ENCODE measurements at regions not wholly inside any gene's neighbourhood (a gene's known extent, or its start where the extent isn't known, plus 50 kb on each side); places are given as distances from the start of the nearest gene placed in this dataset.

DNA sequence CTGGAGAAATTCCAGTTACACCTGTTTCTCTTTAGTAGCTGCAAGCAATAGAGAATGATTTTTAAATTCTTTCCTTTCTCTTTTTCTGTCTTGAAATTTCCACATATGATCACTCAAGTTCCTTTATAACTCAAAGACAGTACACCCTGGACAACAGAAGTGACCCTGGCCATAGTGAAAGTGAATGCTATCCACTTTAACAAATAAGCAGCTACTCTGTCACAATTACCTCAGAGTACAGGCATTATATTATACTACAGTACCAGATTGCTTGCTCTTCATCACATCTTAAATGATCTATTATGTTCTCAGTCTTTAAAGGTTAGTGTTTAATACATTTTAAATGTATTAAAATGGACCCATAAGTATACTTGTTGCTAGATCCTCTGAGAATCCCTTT lies 136.2 kb downstream of the KLF12 start:
- POLR2A ChIA-PET, result no interaction called here
- CTCF ChIA-PET, result interaction anchor here (1.3 kb wide), 1 partner anchor 11 kb away, joined by 3 read pairs; no protein-coding TSS in a partner anchor
- DNase-seq (ENCODE audit: low read depth, low spot score), result no peak
- no peak overlapping the region for H3K4me3 ChIP-seq (ENCODE audit: low read depth, low read length)
- TF ChIP-seq, protein P1, sequence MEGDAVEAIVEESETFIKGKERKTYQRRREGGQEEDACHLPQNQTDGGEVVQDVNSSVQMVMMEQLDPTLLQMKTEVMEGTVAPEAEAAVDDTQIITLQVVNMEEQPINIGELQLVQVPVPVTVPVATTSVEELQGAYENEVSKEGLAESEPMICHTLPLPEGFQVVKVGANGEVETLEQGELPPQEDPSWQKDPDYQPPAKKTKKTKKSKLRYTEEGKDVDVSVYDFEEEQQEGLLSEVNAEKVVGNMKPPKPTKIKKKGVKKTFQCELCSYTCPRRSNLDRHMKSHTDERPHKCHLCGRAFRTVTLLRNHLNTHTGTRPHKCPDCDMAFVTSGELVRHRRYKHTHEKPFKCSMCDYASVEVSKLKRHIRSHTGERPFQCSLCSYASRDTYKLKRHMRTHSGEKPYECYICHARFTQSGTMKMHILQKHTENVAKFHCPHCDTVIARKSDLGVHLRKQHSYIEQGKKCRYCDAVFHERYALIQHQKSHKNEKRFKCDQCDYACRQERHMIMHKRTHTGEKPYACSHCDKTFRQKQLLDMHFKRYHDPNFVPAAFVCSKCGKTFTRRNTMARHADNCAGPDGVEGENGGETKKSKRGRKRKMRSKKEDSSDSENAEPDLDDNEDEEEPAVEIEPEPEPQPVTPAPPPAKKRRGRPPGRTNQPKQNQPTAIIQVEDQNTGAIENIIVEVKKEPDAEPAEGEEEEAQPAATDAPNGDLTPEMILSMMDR (IDR thresholded peaks at IDR 0.05; ENCODE audit: insufficient read depth, low read length, missing control alignments), result no peak

DNA sequence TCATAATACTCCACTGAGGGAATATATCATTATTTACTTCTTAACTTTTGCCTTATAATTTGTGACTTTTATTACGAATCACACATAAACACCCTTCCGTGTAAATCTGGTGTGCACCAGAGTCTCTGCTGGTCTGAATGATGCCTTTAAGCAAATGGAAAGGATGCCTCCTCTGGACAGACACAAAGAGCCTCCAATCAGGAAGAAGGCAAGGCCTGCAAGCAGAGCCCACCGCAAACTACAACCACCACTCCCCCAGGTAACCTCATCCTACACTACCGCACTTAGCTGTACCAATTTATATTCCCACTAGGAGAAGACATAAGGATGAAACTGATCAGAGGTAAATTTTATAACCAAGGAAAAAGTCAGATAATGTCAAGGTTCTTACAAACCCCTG lies 137.6 kb downstream of the KLF12 start:
- H3K4me3 ChIP-seq (ENCODE audit: low read depth, low read length), result no peak overlapping the region
- TF ChIP-seq, protein P1 (IDR thresholded peaks at IDR 0.05; ENCODE audit: insufficient read depth, low read length, missing control alignments), result no peak
- ChIA-PET CTCF (no interaction called here), POLR2A (no interaction called here)
- no peak for DNase-seq (ENCODE audit: low read depth, low spot score)

DNA sequence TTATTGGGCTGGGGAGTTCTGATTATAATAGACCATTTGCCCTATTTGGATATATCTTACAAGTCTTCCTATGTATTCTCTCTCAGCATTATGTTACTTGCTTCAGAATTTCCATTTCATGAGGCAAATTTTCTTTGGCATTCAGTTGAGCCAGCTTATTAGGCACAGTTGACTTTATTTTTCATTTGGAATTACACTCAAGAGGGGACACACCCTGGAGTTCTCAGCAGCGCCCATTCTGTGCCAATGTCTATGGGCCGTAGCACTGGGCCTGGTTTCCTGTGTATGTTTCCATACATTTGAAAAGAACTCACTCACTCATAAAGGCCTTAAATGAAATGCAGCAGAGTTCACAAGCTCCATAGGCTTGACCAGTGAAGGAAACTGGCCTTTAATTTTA lies 138.5 kb downstream of the KLF12 start:
- CTCF ChIA-PET, result no interaction called here
- POLR2A ChIA-PET, result no interaction called here
- DNase-seq (ENCODE audit: low read depth, low spot score), result no peak
- no peak overlapping the region for H3K4me3 ChIP-seq (ENCODE audit: low read depth, low read length)
- TF ChIP-seq, protein P1 (IDR thresholded peaks at IDR 0.05; ENCODE audit: insufficient read depth, low read length, missing control alignments), result no peak

DNA sequence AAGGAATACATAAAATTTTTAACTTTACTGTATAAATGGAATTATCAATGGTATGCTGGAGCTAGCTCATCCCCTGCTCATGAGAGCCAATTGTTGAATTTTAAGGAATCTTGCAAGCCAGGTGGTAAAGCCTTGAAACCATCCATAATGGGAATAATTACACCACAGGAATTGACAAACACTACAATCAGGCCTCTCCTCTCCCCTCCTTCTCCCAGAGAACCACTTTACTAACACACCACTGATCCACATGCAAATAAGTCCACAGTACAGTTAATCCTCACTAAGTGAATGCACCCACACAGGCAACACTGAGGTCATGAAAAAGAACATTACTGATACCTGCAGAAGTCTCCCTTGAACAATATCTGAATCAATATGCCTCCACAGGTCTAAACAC lies 140.5 kb downstream of the KLF12 start:
- POLR2A ChIA-PET, result no interaction called here
- H3K4me3 ChIP-seq (ENCODE audit: low read depth, low read length), result no peak overlapping the region
- CTCF ChIA-PET, result interaction anchor here (1.2 to 1.5 kb wide), 2 partner anchors 12 to 293 kb away, joined by 3 to 5 read pairs; no protein-coding TSS in a partner anchor
- no peak for DNase-seq (ENCODE audit: low read depth, low spot score)
- TF ChIP-seq, protein P1 (IDR thresholded peaks at IDR 0.05; ENCODE audit: insufficient read depth, low read length, missing control alignments), result no peak

DNA sequence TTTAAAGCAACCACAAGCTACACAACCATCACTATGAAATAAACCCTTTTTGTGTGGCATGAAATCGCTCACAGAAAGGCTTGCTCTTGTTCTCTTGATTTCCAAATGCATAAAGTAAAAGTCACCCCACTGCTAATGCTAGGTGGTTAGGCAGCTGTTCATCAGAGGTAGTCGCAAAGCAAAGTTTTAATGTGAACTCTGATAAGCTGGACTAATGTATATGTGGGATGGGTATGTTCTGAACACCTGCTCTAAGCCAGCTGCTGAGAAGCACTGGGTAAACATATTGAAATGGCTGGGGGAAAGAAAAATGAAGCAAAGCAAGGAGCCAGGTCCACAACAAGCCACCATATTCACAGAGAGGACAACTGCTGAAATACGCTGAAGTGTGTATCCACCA lies 142.3 kb downstream of the KLF12 start:
- ChIA-PET POLR2A (no interaction called here), CTCF (no interaction called here)
- TF ChIP-seq, protein P1 (IDR thresholded peaks at IDR 0.05; ENCODE audit: insufficient read depth, low read length, missing control alignments), result no peak
- no peak for DNase-seq (ENCODE audit: low read depth, low spot score)
- H3K4me3 ChIP-seq (ENCODE audit: low read depth, low read length), result no peak overlapping the region

DNA sequence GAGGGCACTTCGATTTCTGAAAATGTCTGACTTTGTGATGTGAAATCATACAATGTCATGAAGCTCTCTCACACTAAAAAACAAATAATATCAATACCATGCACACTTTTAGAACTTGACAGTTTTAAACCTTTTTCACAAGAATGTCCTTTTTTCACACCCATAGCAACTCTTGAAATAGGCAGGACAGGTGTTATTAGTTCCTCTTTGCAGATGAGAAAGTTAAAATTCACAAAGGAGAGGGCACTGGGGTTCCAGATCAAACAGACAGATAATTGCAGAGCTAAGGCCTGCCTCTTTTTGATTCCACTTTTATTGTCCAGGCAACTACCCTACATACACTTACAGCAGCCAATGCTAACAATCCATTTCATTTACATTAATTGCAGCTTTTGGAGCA lies 142.8 kb downstream of the KLF12 start:
- ChIA-PET CTCF (no interaction called here), POLR2A (no interaction called here)
- TF ChIP-seq, protein P1 (IDR thresholded peaks at IDR 0.05; ENCODE audit: insufficient read depth, low read length, missing control alignments), result no peak
- DNase-seq (ENCODE audit: low read depth, low spot score), result no peak
- no peak overlapping the region for H3K4me3 ChIP-seq (ENCODE audit: low read depth, low read length)
